Left lung (tissue), 4 donors: ENCODE measurements at regions not wholly inside any gene's neighbourhood (a gene's known extent, or its start where the extent isn't known, plus 50 kb on each side); places are given as distances from the start of the nearest gene placed in this dataset.

Source experiments
- ATAC-seq: fragments of 200-7000 bp; cut with Tn5 transposase; one replicate; pipeline ENCODE4 v1.9.1; 2020; ENCODE audit warnings: moderate library complexity
- DNase-seq, 4 donors: peaks; one replicate each; pipeline ENCODE4 v3.0.0-alpha.2; 2013 to 2020
- H3K27ac ChIP-seq, 2 donors: fragments of 200-600 bp; sonication (generic) in 1 of 2; one replicate each; pipeline versions ENCODE4 v1.5.0 to v1.8.0; 2020 to 2021
- H3K27me3 ChIP-seq, 2 donors: fragments of 200-600 bp; sonication (generic) in 1 of 2; one replicate each; pipeline versions ENCODE4 v1.5.0 to v1.8.0; 2020 to 2021
- H3K36me3 ChIP-seq, 2 donors: fragments of 200-600 bp; sonication (generic) in 1 of 2; one replicate each; pipeline versions ENCODE4 v1.5.0 to v1.8.0; 2020 to 2021
- H3K4me1 ChIP-seq, 2 donors: fragments of 200-600 bp; one replicate each; pipeline ENCODE4 v1.8.0; 2021
- H3K4me3 ChIP-seq, 2 donors: fragments of 200-600 bp; sonication (generic) in 1 of 2; one replicate each; pipeline versions ENCODE4 v1.5.0 to v1.8.0; 2020 to 2021; ENCODE audit warnings: mild to moderate bottlenecking in 1 of 2
- H3K9me3 ChIP-seq, 2 donors: fragments of 200-600 bp; sonication (generic) in 1 of 2; one replicate each; pipeline versions ENCODE4 v1.5.0 to v1.8.0; 2020 to 2021
- intact Hi-C, 2 donors: fragments of 100-400 bp; cut with DNase I; formaldehyde crosslinking; loops; one replicate each; pipeline versions ENCODE4 v1.11.2 to v1.14.2; 2022
- TF ChIP-seq, protein P1 (sequence below), 2 donors: fragments of 200-600 bp; sonication (generic) in 1 of 2; IDR thresholded peaks; one replicate each; pipeline versions ENCODE4 v1.5.0 to v1.8.0; 2021; ENCODE audit warnings: antibody characterized with exemption in 2 of 2
- donor health status: DM: no; HTN: yes; CAD: no.
- donor health status: DM: no; HTN: no; CAD: no.

DNA sequence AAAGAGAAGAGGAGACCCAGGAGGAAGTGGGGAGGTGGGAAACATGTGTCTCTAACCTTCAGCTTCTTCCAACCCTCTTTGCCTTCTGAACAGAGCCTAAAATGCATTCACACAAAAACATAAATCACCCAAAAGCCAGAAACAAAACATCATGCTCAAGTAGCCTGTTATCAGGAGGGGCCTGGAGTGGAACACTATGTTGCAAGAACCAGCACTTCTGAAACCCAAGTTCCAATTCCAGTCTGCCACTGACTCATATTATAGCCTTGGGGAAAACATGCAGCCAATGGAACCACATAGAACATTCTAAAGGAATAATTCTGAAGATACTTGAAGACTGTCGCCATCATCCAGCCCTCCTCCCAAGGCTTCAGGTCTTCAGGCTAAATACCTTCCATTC, 169.8 kb upstream of the PLXNC1 start:
- Histone ChIP-seq H3K4me1 (no peaks in the 10 kb centered on the region), H3K4me3 (no peak overlapping the region), H3K27me3 (no peaks in the 10 kb centered on the region), H3K36me3 (no peaks in the 10 kb centered on the region), H3K9me3 (no peaks in the 10 kb centered on the region), H3K27ac (no peak overlapping the region)
- TF ChIP-seq, protein P1, sequence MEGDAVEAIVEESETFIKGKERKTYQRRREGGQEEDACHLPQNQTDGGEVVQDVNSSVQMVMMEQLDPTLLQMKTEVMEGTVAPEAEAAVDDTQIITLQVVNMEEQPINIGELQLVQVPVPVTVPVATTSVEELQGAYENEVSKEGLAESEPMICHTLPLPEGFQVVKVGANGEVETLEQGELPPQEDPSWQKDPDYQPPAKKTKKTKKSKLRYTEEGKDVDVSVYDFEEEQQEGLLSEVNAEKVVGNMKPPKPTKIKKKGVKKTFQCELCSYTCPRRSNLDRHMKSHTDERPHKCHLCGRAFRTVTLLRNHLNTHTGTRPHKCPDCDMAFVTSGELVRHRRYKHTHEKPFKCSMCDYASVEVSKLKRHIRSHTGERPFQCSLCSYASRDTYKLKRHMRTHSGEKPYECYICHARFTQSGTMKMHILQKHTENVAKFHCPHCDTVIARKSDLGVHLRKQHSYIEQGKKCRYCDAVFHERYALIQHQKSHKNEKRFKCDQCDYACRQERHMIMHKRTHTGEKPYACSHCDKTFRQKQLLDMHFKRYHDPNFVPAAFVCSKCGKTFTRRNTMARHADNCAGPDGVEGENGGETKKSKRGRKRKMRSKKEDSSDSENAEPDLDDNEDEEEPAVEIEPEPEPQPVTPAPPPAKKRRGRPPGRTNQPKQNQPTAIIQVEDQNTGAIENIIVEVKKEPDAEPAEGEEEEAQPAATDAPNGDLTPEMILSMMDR (IDR thresholded peaks at IDR 0.05), result no peak
- peak; percentile 87 for ATAC-seq
- no peak for DNase-seq
- intact Hi-C loops, result loop anchor here in 1 of 2 donors (10.0 kb wide), 1 partner anchor 204 kb away; no protein-coding TSS in a partner anchor

DNA sequence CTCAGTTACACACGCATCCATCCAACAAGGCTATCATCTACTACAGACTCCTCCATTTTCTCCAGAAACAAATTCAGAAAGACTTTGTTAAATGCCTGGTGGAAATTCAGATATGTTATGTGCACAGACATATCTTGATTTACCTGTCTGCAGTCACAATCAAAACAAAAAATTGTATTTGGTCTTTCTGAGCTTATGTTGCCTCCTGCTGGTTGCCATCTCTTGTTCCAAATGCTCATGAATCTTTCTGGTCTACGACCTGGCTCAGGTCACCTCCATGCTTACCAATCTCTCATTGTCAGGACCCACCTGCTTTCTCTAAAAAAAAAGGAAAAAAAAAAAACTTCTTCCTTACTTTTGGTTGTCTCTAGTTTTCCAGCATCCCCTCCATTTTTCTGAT, 169.2 kb upstream of the PLXNC1 start:
- TF ChIP-seq, protein P1 (IDR thresholded peaks at IDR 0.05), result peak; percentile 16 to 32
- Histone ChIP-seq H3K36me3 (no peaks in the 10 kb centered on the region), H3K27me3 (no peaks in the 10 kb centered on the region), H3K27ac (no peak overlapping the region), H3K4me1 (no peaks in the 10 kb centered on the region), H3K4me3 (no peak overlapping the region), H3K9me3 (no peaks in the 10 kb centered on the region)
- intact Hi-C loops, result loop anchor here in 1 of 2 donors (10.0 kb wide), 1 partner anchor 204 kb away; no protein-coding TSS in a partner anchor
- ATAC-seq, result peak; percentile 62
- DNase-seq, result peak in 1 of 4 donors; percentile 26

- H3K4me1 ChIP-seq, result no peaks in the 10 kb centered on the region
- no peak overlapping the region for H3K4me3 ChIP-seq
- H3K9me3 ChIP-seq, result no peaks in the 10 kb centered on the region
- H3K27me3 ChIP-seq, result no peaks in the 10 kb centered on the region
- no peak overlapping the region for H3K27ac ChIP-seq
- no peak for DNase-seq
- TF ChIP-seq, protein P1 (IDR thresholded peaks at IDR 0.05), result no peak
- no peaks in the 10 kb centered on the region for H3K36me3 ChIP-seq
- intact Hi-C loops, result no loop called here
- no peak for ATAC-seq
Measured at GRCh38 chr12:93980711-93981110, 167.7 kb upstream of the PLXNC1 start.

DNA sequence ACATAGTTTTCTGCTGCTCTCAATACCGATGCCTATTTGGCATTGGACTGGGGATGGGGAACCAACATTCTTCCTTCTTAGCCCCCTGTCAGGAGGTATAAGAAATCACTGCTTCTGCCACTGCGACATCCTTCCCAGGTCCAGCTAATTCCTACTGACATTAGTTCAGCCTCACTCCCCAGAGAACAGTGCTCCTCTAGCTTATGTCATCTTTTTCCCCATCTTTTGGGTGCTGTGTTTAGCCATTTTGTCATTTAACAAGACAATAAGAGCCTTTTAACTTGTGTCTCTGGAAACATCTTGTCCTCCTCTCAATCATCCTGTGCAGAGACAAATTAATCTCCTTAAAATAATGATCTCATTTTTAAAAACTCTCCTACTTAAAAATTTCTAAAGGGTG, 167.0 kb upstream of the PLXNC1 start:
- Histone ChIP-seq H3K4me1 (no peaks in the 10 kb centered on the region), H3K27ac (no peak overlapping the region), H3K27me3 (no peaks in the 10 kb centered on the region), H3K9me3 (no peaks in the 10 kb centered on the region), H3K36me3 (no peaks in the 10 kb centered on the region), H3K4me3 (no peak overlapping the region)
- TF ChIP-seq, protein P1 (IDR thresholded peaks at IDR 0.05), result no peak
- DNase-seq (no peak), ATAC-seq (no peak)
- intact Hi-C loops, result no loop called here

GRCh38 chr12:93982771-93983315, 165.5 kb upstream of the PLXNC1 start:
- no peak for ATAC-seq
- Histone ChIP-seq H3K27ac (no peak overlapping the region), H3K36me3 (no peaks in the 10 kb centered on the region), H3K4me3 (no peak overlapping the region), H3K4me1 (no peaks in the 10 kb centered on the region), H3K9me3 (no peaks in the 10 kb centered on the region), H3K27me3 (no peaks in the 10 kb centered on the region)
- intact Hi-C loops, result no loop called here
- TF ChIP-seq, protein P1 (IDR thresholded peaks at IDR 0.05), result no peak
- DNase-seq, result no peak
